VCaP (cell line): ENCODE measurements at regions not wholly inside any gene's neighbourhood (a gene's known extent, or its start where the extent isn't known, plus 50 kb on each side); places are given as distances from the start of the nearest gene placed in this dataset.

Source experiments
- H3K27ac ChIP-seq: fragments of 450-650 bp; 2 replicates; pipeline ENCODE4 v1.5.1; 2017
- TF ChIP-seq, protein P1 (sequence below): fragments of 450-650 bp; conservative IDR thresholded peaks from 2 replicates; pipeline ENCODE4 v1.5.1; 2017; ENCODE audit warnings: mild to moderate bottlenecking, moderate library complexity

- TF ChIP-seq, protein P1, sequence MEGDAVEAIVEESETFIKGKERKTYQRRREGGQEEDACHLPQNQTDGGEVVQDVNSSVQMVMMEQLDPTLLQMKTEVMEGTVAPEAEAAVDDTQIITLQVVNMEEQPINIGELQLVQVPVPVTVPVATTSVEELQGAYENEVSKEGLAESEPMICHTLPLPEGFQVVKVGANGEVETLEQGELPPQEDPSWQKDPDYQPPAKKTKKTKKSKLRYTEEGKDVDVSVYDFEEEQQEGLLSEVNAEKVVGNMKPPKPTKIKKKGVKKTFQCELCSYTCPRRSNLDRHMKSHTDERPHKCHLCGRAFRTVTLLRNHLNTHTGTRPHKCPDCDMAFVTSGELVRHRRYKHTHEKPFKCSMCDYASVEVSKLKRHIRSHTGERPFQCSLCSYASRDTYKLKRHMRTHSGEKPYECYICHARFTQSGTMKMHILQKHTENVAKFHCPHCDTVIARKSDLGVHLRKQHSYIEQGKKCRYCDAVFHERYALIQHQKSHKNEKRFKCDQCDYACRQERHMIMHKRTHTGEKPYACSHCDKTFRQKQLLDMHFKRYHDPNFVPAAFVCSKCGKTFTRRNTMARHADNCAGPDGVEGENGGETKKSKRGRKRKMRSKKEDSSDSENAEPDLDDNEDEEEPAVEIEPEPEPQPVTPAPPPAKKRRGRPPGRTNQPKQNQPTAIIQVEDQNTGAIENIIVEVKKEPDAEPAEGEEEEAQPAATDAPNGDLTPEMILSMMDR, result no peak
- no peak overlapping the region for H3K27ac ChIP-seq
Observed at GRCh38 chr10:83432261-83433045, 706.9 kb upstream of the GHITM start.

GRCh38 chr10:83433705-83434104 is 705.6 kb upstream of the GHITM start:
- TF ChIP-seq, protein P1, result no peak
- no peak overlapping the region for H3K27ac ChIP-seq

GRCh38 chr10:83448013-83448412 is 691.3 kb upstream of the GHITM start:
- no peak overlapping the region for H3K27ac ChIP-seq
- TF ChIP-seq, protein P1, result no peak

DNA sequence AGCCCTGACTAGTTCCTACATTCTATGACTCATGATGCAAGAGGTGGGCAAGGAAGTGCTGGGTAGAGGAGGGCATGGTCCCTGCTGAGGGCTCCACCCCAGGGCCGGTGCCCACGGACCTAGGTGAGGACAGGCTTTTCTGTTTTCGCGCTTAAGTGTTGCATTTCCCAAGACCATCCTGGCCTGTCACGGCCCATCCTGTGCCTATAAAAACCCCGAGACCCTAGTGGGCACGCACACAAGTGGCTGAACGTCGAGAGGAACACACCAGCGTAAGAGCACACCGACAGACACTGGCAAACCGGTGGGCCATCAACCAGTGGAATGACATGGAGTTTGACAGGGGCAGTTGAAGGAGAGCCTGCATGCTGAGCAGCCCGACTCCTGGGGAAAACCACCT is 680.7 kb upstream of the GHITM start:
- H3K27ac ChIP-seq, result no peak overlapping the region
- TF ChIP-seq, protein P1, result no peak

DNA sequence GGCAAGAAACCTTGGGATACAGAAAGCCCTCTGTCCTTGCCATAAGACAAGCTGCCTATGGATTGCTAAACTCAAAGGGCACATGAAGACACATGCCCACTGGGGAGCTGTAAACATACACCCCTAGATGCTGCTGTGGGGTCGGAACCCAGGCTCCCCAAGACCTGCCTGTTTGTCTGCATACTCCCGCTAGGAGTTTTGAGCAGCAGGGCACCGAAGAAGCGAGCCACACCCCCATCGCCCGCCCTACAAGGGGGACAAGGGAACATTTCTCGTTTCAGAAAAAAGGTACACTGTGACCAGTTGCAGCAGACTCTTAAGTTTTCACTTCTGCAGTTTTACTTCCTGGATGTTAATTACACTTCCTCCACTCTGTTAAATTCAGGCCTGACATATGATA is 680.2 kb upstream of the GHITM start:
- TF ChIP-seq, protein P1, result no peak

DNA sequence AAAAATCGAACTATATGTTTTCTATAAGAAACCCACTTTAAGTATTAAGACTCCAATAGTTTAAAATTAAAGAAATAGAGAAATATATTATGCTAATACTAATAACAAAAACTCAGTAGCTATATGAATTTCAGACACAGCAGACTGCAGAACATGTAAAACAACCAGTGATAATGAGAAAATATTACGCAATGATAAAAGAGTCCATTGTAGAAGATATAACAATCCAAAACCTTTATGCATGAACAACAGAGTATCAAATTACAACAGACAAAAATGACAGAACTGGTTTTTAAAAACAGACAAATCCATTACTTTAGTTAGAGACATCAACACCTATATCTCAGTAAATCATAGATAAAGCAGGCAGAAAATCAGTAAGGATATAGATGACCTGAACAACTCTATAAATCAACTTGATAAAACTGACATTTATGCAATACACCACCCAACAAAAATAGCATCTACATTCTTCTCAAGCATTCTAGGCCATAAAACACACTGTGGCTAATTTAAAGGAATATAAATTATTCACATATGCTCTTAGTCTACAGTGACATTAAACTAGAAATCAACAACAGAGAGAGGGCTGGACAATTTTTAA is 669.5 kb upstream of the GHITM start:
- TF ChIP-seq, protein P1, result no peak
- no peak overlapping the region for H3K27ac ChIP-seq

More for the DNA sequence above, 680.2 kb upstream of the GHITM start:
- no peak overlapping the region for H3K27ac ChIP-seq

- no peak overlapping the region for H3K27ac ChIP-seq
Observed at GRCh38 chr10:83476211-83476610, 663.1 kb upstream of the GHITM start.

More at GRCh38 chr10:83476211-83476610, 663.1 kb upstream of the GHITM start:
- TF ChIP-seq, protein P1, result no peak
